ELF-1 (cell line): ENCODE measurements at regions not wholly inside any gene's neighbourhood (a gene's known extent, or its start where the extent isn't known, plus 50 kb on each side); places are given as distances from the start of the nearest gene placed in this dataset.
A peak's percentile ranks its signal among the peaks of the same experiment; 100 is the strongest.
"Not testable (repeated sequence)": the region's sequence is repeated elsewhere in the genome, so short reads cannot be mapped to it uniquely, and the experiment has no call there.

Experiments
- DNase-seq: peaks from one replicate; pipeline ENCODE4 v3.0.0-alpha.2; 2016; ENCODE audit warnings: low read depth, low spot score

GRCh38 chr1:208709981-208710380, 465.8 kb upstream of the PLXNA2 start:
- DNase-seq, result no peak

- DNase-seq, result no peak
These were observed 470.1 kb upstream of the PLXNA2 start for GRCh38 chr1:208714323-208714722.

GRCh38 chr1:208717525-208717924, 473.3 kb upstream of the PLXNA2 start:
- DNase-seq, result no peak

GRCh38 chr1:208722592-208722991, 478.4 kb upstream of the PLXNA2 start:
- DNase-seq, result no peak

GRCh38 chr1:208724079-208724478, 479.9 kb upstream of the PLXNA2 start:
- no peak for DNase-seq

GRCh38 chr1:208728815-208729214, 484.6 kb upstream of the PLXNA2 start:
- no peak for DNase-seq

GRCh38 chr1:208731981-208732821, 488.0 kb upstream of the PLXNA2 start:
- DNase-seq, result no peak

GRCh38 chr1:208737161-208737560, 493.0 kb upstream of the PLXNA2 start:
- DNase-seq, result no peak

GRCh38 chr1:208737922-208738321, 493.7 kb upstream of the PLXNA2 start:
- DNase-seq, result no peak

- not testable (repeated sequence) for DNase-seq
These were observed 495.5 kb upstream of the PLXNA2 start for GRCh38 chr1:208739636-208740035.

- DNase-seq, result no peak
These were observed 497.1 kb upstream of the PLXNA2 start for GRCh38 chr1:208741296-208741695.

GRCh38 chr1:208743361-208743760, 499.2 kb upstream of the PLXNA2 start:
- no peak for DNase-seq

GRCh38 chr1:208747979-208748378, 503.8 kb upstream of the PLXNA2 start:
- DNase-seq, result no peak

- DNase-seq, result no peak
These were observed 504.4 kb upstream of the PLXNA2 start for GRCh38 chr1:208748387-208749165.

GRCh38 chr1:208756339-208756981, 512.3 kb upstream of the PLXNA2 start:
- DNase-seq, result no peak

GRCh38 chr1:208757846-208758245, 513.7 kb upstream of the PLXNA2 start:
- no peak for DNase-seq

- DNase-seq, result no peak
These were observed 515.1 kb upstream of the PLXNA2 start for GRCh38 chr1:208759255-208759654.

- no peak for DNase-seq
These were observed 519.8 kb upstream of the PLXNA2 start for GRCh38 chr1:208763971-208764370.

GRCh38 chr1:208766832-208767231, 522.6 kb upstream of the PLXNA2 start:
- peak; percentile 13 for DNase-seq

GRCh38 chr1:208767816-208768215, 523.6 kb upstream of the PLXNA2 start:
- no peak for DNase-seq

GRCh38 chr1:208772891-208773290, 528.7 kb upstream of the PLXNA2 start:
- DNase-seq, result no peak

- no peak for DNase-seq
These were observed 531.7 kb upstream of the PLXNA2 start for GRCh38 chr1:208775841-208776240.
